ENCODE measurements at regions not wholly inside any gene's neighbourhood (a gene's known extent, or its start where the extent isn't known, plus 50 kb on each side); places are given as distances from the start of the nearest gene placed in this dataset.
"Not testable (repeated sequence)": the region's sequence is repeated elsewhere in the genome, so short reads cannot be mapped to it uniquely, and the experiment has no call there.

DNA sequence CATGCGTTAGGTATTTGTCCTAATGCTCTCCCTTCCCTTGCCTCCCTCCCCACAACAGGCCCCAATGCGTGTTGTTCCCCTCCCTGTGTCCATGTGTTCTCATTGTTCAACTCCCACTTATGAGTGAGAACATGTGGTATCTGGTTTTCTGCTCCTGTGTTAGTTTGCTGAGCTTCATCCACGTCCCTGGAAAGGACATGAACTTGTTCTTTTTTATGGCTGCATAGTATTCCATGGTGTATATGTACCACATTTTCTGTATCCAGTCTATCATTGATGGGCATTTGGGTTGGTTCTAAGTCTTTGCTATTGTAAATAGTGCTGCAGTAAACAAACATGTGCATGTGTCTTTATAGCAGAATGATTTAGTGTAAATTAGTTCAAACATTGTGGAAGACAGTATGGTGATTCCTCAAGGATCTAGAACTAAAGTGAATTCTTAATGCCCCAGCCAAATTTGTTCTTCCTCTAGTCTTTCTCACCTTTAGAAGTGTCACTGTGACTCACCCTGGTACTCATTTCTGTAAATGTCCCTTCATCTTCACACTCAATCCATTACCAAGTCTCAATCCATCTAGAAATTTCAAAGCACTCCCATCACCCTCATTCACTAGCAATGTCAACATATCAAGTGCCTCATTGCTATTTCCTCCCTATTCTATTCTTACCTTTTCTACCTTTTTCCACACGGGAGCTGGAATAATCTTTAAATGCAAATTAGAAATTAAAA lies 123.9 kb downstream of the MREG start:
- not testable (repeated sequence) for DNase-seq

DNA sequence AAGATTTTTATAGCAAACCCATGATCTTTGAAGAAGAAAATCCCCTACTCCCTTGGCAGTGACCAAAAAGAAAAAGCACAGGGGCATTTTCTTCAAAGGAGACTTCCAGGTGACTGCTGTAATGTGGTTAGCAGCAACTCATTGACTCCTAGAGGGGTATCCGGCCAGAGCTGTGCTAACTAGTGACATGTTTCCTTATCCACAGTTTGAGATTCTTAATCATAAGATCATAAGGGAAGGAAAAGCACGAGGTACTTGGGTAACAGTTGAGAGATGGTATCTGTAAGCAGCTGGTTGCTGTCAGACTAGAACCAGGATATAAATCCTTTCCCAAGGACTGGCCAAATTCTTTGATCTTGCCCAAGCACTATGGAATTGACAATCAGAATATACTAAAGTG lies 124.7 kb downstream of the MREG start:
- no peak for DNase-seq

DNA sequence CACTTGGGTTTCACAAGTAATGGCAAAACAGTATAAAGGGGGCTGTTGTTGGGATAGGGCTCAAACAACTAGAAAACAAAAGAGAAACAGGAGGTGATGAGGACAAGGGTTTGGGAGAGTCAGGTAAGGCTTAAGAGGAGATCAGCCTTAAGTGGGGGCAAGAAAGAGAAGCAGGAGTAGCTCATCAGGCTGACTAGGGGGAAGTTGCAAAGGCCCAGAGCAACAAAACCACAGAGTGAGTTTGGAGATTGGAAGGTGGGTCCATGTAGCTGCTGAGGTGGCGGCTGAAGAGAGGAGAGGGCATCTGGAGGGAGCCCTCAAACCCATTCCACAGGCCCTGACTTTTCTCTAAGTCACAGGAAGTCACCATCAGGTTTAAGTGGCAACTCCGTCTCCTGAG lies 126.0 kb downstream of the MREG start:
- no peak for DNase-seq

DNA sequence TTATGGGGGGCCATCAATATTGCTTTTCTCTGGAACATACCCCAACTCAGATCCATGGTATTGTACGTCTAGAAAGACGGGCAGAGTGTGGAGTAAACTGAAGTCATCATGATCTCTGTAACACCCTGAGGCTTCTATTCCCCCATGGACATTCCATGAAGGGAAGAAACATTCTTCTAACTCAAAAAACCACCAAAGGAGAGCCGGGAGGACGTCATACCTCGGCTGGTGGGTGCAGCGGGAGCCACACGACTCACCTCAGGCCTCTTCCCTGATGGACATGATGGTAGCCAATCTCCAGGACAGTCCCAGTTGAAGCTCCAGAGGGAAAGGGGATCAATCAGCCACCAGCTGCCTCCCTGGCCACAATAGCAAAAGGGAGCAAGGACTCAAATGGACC lies 127.3 kb downstream of the MREG start:
- no peak for DNase-seq

DNA sequence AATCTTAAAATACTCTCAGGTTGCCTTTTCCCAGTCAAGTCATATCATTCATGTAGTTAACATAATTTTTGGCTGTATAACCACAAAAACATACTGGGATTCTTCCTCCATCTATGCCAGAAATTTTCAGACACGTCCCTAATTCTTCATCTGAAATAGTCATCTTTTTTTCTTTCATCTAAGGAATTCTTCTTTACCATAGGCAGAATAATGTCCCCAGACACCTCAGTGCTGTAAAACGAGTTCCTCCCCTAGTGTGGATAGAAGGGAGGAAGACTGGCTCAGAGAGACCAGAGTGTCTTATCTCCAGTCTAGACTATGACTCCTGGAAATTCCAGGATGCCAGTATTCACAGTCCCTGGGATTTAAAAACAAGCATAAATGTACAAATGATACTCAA lies 127.8 kb downstream of the MREG start:
- DNase-seq, result no peak

DNA sequence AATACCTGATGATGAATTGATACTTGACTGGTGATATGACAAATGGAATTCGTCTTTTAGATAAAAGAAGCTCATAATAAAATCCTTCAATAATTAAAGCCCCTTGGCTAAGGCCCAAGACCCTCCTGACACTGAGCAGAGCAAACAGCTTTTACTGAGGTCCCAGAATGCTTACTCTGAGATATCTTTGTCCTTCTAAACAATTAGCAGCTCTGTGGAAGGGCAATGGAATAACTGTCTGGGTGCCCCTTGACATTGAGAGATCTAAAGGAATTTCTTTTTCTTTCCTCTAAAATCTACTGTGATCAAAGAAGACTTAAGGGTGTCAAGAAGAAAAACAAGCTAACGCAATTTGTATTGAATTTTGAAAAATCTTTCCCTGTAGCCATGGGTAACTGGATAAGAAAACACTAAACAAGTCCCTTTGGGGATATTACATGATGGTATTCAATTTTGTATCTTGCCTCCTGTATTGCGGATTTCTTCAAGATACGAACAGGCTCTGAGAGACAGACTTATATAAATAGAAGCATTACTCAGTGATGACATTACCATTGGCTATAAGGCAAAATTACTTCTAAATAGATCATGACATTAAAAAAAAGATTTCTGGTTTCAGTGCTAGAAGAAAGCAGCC lies 128.8 kb downstream of the MREG start:
- DNase-seq, result no peak

DNA sequence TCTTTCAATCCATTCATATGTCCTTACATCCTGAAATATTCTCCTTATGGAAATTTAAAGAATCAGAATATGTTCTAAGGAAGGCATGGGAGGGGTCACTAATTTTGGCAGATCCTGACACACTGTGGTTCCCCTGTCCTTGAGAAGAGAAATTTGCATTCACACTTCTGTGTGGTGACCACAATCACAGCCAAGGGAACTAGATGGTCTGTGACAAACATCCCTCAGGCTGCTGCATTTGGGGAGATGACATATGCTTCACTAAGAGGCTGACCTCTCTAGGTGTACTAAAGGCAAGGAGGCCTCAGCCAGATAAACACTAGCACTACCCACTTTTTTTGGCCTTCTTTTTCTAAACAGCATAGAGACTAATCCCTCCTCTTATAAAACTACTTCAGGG lies 129.6 kb downstream of the MREG start:
- DNase-seq, result no peak

DNA sequence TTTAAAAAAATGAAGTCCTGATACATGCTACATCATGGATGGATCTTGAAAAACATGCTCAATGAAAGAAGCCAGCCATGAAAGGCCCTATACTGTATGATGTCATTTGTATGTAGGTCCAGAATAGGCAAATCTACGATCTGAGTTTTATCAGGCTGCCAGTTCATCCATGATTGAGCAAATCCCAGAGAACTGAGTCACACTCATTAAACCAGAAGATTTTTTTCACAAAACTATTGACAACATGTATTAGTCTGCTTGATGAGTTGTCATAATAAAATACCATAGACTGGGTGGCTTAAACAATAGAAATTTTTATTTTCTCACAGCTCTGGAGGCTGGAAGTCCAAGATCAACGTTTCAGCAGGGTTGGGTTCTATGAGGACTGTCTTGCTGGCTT lies 130.7 kb downstream of the MREG start:
- DNase-seq, result no peak

DNA sequence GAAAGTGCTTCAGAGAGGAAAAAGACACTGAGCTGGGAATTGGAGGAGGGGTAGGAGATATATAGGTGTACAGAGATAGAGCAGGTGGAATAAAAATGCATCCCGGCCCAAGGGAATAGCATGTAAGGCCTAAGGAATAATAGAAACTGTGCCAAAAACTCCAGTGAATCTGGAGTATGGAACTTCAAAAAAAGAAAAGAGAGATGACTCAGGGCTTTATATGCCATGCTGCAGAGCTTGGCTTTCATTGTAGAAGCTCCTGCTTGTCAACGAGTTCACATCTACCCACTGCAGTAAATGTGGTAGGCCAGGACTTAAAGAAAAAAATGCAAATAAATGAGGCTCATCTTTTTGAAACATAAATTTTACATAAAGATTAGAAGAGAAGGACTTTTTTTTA lies 131.8 kb downstream of the MREG start:
- no peak for DNase-seq

DNA sequence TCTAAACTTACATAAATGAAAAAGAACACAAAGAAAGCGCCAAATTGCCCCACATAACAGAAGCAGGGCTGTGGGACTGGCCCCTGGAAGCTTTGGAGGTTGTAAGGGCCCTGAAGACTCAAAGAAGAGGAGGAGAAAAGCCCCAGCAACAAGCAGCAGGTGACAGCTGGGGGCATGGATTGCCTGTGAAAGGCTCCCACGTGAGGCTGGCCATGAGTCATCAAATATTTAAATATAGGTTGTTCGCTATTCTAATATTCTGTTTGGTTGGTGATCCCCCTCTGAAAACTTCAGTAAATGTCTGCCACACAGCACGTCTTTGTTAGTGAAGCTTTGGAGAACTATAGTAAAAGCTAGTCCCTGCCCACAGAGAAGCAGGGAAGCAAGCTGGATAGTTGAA lies 132.4 kb downstream of the MREG start:
- DNase-seq, result no peak

DNA sequence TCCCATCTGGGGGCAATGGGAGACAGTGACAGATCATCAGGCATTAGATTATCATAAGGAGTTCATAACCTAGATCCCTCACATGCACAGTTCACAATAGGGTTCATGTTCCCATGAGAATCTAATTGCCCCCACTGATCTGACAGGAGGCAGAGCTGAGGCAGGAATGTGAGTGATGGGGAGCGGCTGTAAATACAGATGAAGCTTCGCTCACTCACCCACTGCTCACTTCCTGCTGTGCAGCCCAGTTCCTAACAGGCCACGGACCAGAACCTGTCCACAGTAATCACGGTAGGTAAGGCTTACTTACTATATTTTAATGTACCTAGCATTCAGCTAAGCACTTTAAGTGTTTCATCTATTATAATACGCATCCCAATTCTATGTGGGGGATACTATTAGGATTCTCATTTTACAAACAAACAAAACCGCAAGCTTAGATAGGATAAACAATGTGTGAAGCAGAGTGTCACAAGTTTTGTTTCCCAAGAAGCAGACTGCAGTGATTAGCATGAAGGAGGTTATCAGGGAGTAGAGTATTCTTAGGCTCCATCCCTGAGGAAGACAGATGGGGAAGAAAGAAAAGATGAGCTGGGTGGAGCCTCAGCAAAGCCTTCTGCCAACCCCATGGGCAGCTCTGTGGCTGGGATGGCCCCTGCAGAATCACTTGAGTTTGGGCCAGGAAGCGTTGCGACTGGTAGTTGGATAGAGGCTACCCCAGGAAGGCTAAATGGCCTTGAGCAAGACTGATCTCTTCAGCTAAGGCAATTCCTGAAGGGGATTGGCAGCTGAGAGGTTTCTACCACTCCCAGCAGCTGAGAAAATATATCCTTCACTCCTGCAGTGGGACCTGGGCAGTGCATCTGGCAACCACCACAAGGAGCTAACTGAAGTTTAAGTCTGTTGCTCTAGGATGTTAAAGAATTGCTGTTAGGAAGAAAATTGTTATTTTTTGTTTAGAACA lies 133.1 kb downstream of the MREG start:
- no peak for DNase-seq

DNA sequence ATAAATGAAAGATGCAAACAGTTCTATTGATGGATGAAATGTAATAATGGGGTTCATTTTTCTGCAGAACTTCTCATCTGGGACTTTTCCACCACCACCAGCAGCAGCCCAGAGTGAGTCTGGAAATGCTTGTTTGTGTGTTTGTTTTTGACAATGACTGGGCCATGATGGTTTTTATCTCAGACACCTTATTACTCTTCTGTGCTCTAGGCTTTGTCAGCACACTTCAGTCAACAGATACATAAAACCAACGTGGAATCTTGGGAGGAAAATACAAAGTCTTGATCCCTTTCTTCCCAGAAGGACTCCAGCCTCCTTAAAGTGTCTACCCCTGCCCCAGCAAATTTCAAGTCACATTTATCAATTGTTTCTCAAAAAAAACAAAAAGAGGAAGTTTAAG lies 134.0 kb downstream of the MREG start:
- DNase-seq, result no peak

DNA sequence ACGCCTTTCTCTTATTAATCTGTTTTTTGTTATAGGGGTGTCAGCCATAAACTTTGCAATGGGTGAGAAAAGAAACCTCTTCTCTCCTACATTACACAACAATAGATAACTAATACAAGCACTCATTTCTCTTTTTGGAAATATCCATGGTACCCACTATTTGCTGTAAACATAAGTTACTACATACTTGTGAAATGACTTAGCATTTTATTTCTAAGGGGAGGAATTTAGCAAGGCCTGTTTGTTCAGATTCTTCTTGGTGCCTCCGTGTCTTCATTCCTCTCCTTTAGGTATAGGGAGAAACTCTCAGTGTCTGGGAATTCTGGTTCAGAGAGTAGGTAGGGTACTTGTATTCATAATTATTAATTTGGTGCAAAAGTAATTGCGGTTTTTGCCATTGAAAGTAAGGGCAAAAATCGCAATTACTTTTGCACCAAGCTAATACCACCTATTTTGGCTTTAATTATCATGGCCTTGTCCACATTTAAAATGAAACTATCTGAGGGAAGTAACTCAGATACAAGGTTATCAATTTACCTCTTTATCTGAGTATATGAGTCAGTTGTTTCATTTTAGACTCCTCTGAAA lies 134.8 kb downstream of the MREG start:
- no peak for DNase-seq

DNA sequence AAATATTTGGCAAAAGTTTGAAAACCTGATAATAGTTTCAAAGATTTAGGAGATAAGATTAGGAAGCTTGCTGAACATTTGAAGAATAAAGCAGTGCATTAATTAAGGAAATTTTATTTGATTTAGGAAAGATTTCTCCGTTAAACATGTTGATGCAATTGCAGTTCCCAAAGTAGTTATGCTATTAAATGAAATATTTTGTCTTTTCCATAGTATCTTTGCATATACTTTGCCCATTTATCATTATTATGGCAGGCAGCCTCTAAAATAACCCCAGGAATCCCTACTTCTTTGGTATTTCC lies 136.5 kb downstream of the MREG start:
- no peak for DNase-seq

DNA sequence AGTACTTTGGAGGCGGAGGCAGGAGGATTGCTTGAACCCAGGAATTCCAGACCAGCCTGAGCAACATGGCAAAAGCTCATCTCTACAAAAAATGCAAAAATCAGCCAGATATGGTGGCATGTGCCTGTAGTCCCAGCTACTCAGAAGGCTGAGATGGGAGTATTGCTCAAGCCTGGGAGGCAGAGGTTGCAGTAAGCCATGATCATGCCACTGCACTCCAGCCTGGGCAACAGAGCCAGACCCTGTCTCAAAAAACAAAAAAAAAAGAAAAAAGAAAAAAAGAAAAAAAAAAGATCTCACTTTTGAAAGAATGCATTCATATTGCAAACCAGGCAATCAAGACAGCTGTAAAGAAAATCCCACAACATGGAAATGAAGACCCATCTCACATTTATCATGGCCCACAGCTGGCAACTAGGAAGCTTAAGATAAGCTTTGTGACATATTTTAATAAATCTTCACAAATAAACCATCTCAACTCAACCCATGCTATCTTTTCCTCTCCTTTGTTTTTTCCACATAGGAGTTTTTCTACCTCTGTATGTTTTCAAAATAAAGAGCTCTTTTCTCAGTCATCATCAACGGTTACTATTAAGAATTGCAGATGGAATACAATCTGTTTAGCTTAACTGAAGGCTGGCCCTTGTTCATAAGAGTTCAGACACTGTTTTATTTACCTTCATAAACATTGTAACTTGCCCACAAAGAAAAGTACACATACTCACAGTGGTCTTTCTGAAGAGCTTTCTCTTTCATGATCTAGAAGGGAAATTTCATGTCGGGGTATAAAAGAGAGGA lies 137.0 kb downstream of the MREG start:
- DNase-seq, result no peak

DNA sequence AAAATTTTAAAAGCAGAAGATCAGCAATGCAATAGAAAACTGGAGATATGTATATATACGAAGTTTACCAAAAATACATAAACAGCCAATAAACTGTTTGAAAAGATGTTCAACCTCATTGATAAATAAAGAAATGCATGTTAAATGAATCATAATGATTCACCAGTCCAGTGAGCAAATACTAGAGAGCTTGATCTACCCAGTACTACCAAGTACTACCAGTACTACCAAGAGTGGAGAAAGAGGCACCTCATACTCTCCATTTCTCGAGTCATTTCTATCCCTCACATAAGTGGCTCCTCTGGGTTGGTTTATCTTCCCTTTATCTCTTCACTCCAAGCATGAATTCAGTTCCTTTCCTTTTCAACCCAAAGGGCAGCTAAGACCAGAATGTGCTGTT lies 138.9 kb downstream of the MREG start:
- DNase-seq, result no peak

DNA sequence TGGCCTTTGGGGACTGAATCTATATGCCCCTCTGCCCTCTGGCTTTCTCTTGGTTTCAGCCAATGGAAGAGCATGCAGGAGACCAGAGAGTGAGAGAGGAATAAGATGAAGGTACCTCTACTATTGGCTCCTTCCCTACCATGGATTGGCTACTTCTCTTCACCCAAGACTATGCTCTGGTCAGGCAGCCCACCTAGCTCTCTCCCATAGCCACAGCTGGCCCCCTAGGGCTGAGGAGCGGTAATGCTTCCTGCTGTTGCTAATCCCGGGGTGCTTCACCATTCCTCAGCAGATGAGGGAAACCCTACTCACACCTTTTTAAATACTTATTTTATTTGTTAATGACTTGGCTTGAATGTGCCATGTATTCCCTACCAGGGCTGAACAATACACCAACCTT lies 142.4 kb downstream of the MREG start:
- no peak for DNase-seq

DNA sequence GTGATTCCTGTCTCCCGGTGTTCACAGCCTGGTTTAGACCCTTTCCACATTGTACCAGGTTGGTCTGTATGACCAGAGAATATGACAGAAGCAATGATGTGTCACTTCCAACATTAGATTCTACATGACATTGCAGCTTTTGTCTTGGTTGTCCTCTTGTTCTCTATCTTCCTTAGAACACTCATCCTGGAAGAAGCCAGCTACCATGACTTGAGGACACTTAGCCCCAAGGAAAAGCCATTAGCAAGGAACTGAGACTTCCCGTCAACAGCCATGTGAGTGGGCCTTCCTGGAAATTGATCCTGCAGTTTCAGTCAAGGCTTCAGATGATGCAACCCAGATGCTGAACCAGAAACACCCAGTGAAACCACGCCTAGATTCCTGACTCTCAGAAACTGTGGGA lies 143.3 kb downstream of the MREG start:
- no peak for DNase-seq

DNA sequence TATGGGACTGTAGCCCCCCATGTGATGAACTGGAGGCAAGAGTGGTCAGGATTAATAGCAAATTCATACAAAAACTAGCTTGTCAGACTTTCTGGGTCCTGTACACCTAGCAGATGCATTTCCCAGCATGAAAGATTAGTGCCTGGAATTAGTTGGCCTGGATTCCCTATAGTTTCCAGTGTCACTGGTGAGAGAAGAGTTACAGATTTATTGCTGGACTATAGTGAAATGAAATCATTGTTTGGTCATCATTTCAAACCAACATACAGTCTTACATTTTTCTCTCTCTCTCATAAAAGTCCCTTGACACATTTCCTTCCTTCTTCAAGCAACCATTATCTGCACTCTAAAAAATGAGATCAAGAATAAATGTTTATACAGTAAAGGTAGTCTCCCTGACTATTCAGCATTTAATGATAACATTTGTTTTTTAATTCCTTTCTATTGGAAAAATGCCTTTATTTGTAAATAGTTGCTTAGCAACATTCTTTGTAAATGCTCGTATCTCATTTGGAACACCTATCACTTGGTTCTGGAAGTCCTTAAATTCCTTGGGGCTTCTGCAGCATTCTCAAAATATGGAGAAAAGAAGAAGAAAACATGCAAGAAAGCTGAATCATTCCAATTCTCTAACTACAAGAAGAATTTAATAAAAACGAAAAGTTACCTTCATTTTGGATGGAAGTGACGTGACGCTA lies 144.4 kb downstream of the MREG start:
- DNase-seq, result no peak

DNA sequence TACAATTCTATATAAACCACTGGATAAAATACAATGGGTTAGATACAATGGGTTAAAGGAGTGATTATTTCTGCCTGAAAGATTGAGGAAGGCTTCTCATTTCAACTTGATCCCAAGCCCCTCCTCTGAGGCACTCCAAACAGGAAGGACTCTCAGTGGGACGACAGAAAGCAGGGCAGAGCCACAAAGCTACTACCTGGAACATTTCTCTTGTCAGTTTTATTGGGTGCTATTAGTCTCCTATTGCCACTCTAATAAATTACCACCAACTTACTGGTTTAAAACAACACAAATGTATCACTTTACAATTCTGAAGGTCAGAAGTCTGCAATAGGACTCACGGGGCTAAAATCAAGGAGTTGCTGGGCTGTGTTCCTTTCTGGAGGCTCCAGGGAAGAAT lies 146.7 kb downstream of the MREG start:
- no peak for DNase-seq

DNA sequence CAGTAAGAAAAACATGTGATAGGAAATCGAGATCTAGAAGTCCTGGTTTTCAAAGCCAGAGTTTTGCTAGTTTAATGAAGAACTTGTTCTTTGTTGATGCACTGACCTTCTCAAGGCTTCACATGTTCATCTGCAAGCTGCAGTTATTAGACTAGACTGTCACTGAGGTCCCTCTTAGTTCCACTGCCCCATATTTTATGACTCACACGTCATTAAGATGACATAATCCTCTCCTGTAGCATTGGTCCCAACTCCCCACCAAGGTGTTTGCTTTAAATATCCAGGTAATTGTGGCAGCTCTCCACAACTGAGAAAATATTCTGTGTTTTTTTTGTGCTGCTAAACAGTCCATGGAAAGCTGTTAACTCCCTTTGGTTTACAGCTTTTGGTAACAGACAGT lies 149.7 kb downstream of the MREG start:
- no peak for DNase-seq

DNA sequence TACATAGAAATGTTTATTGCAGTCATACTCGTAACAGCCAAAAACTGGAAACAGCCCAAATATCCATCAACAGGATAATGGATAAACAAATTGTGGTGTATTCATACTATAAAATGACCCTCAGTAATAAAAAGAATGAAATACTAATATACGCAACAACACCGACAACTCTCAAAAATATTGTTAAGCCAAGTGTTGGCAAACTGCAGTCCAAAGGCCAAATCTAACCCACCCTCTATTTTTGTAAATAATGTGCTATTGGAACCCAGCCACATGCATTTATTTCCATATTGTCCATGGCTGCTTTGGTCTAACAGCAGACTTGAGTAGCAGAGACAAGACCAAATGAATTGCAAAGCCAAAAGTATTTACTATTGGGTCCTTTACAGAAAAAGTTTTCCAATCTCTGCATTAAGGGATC lies 151.0 kb downstream of the MREG start:
- DNase-seq, result no peak

All from stimulated activated CD4-positive, alpha-beta T cell treated with anti-CD3 and anti-CD28 coated beads, Interleukin-1b, Interleukin-23, amount 100 ng/mL, for 48 hours (primary cell).